D341Med (cell line): ENCODE measurements at regions not wholly inside any gene's neighbourhood (a gene's known extent, or its start where the extent isn't known, plus 50 kb on each side); places are given as distances from the start of the nearest gene placed in this dataset.
A peak's percentile ranks its signal among the peaks of the same experiment; 100 is the strongest.

Experiments
- DNase-seq: peaks from one replicate; pipeline ENCODE4 v3.0.0; 2012; ENCODE audit warnings: low spot score

DNA sequence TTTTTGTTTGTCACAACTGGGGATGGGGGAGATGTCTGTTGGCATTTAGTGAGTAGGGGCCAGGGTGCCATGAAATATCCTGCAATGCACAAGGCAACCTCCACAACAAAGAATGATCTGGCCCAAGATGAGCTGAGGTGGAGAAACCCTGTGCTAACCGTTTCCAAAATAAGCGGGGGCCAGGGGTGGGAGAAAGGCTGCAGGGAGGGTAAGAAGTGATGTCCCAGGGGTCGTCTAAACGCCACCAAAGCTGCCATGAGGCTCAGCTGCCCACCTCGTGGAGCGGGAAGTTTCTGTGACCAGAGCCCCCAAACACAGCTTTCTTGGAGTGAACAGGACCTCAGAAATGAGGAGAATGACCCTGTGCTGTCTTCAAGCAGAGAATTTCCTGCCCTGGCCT, 76.5 kb upstream of the CDH5 start:
- no peak for DNase-seq

DNA sequence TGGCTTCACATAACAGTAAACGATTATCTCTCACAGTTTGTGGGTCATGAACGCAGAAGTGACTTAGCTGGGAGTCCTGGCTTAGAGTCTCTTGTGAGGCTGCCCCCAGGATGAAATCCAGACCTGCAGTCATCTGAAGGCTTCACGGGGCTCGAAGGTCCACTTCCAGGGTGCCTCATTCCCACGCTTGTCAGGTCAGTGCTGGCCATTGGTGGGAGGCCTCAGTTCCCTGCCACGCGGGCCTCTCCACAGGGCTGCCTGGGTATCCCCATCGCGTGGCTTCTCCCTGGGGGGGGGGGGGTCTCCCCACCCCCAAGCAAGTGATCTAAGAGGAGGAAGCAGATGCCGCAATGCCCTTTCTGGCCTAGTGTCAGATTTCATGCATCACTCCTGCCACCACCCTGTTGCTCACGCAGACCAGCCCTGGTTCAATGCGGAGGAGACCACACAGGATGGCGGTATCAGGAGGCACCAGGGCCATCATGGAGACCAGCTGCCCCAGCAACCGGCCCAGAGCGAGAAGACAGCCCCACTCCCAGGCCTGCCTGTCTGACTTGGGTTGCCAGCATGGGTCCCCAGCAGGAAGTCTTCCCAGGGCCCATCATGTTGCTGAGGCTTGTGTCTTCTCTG, 77.3 kb upstream of the CDH5 start:
- no peak for DNase-seq

GRCh38 chr16:66287926-66288325, 78.6 kb upstream of the CDH5 start:
- DNase-seq: no peak

DNA sequence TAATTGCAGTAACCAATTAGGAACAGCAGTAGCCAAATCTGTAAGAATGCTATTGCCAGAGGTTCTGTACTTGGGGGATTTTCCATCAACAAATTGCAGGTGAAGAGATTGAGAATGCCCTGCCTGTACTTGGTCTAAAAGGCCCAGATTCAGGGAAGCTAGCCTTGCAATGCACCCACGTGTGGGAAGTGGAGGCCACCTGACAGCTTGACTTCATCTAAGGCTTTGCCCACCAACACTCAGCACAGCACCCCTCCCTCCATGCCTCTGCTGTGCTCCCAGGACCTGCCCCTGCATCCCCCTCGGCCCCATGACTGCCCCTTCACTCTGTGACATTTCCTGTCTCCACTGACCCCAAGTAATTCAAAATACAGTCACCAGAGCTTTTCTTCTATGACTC, 79.1 kb upstream of the CDH5 start:
- DNase-seq: no peak

DNA sequence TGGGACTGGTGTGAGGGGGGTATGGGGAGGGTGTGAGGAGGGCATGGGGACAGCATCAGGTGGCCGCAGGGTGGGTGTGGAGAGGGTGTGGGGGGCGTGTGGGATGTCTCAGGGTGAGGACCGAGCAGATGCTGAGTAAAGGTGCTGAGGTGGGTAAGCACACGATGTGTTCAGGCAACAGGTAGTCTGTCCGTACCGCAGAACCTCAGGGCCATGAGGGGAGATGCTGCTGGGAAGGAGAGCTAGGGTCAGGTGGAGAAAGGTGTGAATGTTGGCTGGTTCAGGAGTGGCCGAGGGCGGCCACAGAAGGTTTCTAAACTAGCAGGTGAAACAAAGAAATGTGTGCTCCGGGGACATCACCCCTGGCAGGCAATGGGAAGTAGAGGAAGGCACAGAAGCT, 80.0 kb upstream of the CDH5 start:
- DNase-seq: no peak

- DNase-seq: no peak
Observed at GRCh38 chr16:66278604-66279262, 87.8 kb upstream of the CDH5 start.

DNA sequence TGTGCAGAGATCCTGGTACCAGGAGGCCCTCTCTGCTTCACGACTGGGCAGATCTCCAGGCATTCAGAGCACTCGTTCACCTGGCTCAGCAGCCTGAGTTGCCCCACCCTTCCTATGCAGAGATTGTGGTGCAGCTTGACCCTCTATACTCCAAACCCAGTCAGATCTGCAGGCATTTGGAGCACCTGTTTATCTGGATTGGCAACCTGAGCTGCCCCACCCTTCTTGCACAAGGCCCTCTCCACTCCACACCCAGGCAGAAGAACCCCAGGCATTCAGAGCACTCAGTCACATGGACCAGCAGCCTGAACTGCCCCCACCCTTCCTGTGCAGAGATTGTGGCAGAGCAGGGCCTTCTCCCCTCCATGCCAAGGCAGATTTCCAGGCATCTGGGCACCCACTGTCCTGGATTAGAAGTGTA, 88.4 kb upstream of the CDH5 start:
- no peak for DNase-seq

GRCh38 chr16:66277311-66278070, 89.0 kb upstream of the CDH5 start:
- DNase-seq: no peak

DNA sequence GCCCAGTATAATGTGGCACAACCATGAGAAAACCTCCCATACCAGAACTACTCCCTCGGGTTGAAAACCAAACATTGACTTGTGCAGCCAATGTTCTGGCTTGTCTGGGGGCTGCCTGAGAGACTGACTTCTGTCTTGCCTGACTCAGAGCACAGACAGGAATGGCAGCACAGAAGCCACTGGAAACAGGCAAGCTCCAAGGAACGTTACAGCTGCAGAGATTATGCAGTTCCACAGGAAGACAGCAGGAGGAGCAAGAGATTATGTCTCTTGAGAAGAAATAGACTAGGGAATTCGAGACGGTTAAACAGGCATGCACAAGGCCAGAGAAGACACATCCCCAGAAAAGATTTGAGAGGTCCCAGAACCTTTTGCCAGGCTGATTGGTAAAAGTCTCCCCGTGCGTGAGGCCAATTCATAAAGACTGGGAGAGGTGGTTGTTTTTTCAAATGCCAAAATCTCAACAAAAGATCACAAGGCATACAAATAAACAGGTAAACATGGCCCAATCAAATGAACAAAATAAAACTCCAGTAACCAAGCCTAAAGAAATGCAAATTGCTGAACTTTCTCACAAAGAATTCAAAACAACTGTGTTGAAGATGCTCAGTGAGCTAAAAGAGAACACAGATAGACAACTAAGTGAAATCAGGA, 90.6 kb upstream of the CDH5 start:
- peak; percentile 59 for DNase-seq

- DNase-seq: no peak
Observed at GRCh38 chr16:66274335-66275110, 92.0 kb upstream of the CDH5 start.

DNA sequence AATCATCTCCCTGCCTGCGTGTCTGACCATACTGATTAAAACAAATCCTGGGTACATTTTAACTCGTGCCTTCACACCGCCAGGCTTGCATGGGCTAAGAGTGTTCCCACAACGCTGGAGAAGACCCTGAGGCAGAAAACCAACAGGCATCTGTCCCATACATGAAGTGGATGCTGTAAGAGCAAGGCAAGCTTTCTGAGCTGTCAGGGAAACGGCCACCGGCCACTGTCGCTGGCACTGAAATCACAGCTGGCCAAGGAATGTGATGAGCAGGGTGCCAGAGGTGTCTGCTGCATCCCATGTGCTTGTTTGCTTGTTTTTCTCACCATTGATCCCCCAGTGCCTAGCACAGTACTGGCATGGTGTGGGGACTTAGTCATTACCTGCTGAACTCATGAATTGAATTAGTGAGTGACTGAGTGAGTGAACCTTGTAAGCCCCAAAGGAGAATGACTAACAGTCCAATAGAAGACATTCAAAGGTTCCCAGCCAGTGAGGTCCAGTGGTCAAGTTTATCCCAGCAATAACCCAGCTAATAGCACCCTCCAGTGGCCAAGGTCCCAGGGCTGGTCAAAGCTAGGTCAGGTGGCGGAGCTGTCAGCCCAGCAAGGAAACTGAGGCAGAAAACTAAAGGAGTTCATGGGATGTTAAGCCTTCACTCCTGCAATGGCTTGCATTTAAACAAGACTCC, 92.7 kb upstream of the CDH5 start:
- DNase-seq: no peak

- DNase-seq: no peak
Observed at GRCh38 chr16:66273053-66273452, 93.4 kb upstream of the CDH5 start.

GRCh38 chr16:66272461-66272860, 94.0 kb upstream of the CDH5 start:
- DNase-seq: no peak

DNA sequence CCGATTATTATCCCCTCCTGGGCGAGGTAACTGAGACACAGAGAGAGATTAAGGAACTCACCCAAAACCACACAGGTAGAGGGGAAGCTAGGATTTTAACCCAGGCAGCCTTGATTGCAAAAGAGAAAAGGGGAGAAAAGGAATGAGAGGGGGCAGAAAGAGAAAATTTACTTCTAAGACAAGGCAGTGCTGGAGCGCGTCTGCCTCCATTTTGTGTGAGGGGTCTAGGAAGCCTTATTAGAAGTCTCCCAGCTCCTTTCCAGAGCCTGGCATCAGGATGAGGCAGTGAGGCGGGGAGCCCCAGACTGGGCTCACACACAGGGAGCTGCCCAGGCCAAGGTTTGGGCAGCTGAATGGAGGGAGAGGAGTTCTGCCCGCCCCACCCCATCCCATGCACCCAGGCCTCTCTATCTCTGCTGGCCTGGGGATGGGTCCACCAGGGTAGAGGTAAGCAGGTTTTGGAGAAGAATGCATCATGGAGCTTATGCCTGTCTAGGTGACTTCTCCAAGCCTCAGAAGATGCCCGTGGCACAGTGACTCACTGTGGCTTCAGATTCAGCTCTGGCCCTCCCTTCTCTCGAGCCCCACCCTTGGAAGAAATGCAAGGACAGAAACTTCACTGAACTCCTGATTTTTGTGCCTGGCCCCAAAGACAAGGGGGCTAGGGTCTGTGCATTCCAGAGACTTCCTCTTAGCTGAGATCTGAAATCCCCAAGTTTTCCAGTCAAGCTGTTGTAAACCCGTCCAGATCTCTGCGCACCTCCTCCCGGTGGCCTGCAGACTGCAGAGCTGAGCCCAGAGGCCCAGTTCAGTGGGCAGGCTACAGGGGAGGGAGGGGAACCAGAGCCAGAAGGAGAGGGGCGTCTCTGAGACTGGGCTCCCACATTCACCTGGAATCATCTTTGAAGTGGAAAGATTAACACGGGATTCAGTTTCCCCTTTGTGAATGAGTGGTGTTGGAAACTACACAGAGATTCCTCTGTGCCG, 95.1 kb upstream of the CDH5 start:
- DNase-seq: peak; percentile 7

DNA sequence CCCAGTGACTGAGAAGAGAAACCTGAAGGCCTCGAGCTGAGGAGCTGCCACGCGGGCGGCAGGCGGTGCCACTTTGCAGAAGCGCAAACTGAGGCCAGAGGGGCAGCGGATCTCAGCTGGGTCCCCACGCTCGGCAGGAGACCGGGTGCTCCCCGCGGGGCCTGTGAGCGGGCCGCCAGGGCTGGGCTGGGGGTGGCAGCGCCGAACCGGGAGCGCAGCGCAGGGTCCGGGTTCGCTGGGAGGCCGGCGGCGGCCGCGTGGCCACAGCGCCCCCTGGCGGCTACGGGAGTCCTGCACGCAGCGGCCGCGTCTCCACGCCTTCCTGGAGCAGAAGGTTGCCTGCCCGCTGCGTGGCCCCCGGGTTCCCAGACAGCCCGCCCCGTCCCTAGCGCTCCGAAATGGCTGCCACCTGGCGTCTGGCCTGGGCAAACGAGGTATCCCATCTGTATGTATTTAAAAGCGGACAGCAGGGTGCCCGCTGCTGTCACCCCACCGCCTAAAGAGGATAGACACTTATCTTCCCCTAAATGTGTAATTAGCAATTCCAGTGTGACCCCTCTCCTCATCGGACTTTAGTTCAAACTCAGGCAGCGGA, 96.1 kb upstream of the CDH5 start:
- DNase-seq: peak; percentile 92

DNA sequence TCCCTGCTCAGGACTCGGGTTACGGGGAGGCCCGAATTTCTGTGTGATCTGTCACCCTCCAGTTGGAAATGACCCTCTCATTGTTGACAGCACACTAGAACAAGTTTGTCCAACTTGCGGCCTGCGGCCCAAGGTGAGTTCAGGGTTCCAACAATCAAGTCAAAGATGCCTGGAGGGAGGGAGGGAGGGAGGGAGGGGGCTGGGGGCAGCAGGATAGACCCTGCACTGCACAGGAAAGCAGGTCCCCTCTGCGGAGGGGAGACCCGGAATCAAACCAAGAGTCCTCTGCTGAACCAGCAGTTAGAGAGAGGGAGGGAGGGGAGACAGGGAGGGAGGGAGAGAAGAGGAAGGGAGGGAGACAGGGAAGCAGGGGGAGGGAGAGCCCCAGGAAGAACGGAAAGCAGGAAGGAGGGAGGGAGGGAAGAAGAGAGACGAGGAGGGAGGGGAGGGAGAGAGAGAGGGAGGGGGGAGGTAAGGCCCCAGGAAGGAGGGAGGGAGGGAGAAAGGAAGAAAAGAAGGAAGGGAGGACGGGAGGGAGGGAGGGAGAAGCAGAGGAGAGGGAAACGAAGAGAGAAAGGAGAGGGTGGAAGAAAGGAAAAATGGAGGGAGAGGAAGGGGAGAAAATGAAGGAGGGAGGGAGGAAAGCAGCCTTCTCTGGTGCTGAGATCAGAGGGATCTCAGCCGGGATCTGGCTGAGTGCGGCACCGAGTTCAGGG, 96.7 kb upstream of the CDH5 start:
- DNase-seq: peak; percentile 5

GRCh38 chr16:66267292-66268014, 99.0 kb upstream of the CDH5 start:
- peak; percentile 11 for DNase-seq
